GM12874 (cell line): ENCODE measurements at regions not wholly inside any gene's neighbourhood (a gene's known extent, or its start where the extent isn't known, plus 50 kb on each side); places are given as distances from the start of the nearest gene placed in this dataset.

ENCODE experiments used
- TF ChIP-seq, protein P1 (sequence below): IDR thresholded peaks from 2 replicates; pipeline ENCODE4 v1.5.1; 2011; ENCODE audit warnings: low read depth, mild to moderate bottlenecking, control low read depth, low read length, moderate library complexity; ENCODE audit not compliant: insufficient read depth

DNA sequence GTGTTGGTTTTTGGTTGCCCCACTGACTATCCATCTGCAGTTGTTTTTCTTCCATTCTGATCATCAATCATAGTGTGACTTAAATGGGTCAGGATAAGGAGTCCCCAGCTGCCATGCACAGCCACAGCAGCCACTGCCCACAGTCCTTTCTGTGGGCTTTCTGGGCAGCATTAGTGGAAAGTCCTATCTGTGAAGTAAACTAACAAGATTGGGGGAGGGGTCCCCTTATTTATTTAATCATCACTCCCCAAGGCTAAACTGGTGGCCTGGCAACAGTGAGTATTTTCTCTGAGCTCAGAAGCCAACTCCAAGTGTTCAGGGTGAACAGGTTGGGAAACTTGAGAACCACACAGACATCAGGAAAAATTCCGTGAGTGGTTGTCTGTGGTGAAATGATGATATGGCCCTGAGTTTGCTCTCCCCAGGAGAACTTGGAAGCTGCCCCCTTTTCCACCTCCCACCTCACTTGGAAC is 145.0 kb downstream of the CCDC34 start:
- TF ChIP-seq, protein P1, sequence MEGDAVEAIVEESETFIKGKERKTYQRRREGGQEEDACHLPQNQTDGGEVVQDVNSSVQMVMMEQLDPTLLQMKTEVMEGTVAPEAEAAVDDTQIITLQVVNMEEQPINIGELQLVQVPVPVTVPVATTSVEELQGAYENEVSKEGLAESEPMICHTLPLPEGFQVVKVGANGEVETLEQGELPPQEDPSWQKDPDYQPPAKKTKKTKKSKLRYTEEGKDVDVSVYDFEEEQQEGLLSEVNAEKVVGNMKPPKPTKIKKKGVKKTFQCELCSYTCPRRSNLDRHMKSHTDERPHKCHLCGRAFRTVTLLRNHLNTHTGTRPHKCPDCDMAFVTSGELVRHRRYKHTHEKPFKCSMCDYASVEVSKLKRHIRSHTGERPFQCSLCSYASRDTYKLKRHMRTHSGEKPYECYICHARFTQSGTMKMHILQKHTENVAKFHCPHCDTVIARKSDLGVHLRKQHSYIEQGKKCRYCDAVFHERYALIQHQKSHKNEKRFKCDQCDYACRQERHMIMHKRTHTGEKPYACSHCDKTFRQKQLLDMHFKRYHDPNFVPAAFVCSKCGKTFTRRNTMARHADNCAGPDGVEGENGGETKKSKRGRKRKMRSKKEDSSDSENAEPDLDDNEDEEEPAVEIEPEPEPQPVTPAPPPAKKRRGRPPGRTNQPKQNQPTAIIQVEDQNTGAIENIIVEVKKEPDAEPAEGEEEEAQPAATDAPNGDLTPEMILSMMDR, result no peak

DNA sequence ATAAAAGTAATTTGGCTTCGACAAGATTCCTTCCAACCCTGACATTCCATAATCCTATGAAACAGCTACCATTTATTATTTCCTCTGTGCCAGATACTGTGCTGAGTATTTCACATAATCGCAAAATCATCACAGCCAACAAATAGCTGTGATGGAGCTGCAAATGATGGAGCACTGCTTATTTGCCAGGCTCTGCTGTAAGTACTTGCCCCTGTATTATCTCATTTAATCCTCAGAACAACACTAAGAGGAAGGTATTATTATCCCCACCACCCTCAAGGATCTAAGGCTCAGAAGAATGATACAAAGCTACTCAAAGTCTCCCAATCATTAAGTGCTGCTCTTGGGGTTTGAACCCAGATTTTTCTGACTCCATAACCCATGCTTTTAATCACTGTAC is 145.5 kb downstream of the CCDC34 start:
- TF ChIP-seq, protein P1, result no peak

GRCh38 chr11:27216270-27217149 is 146.5 kb downstream of the CCDC34 start:
- TF ChIP-seq, protein P1, result no peak

- TF ChIP-seq, protein P1, result no peak
These were observed 147.3 kb downstream of the CCDC34 start for GRCh38 chr11:27215471-27216269.

- TF ChIP-seq, protein P1, result no peak
These were observed 148.3 kb downstream of the CCDC34 start for GRCh38 chr11:27214713-27215112.

DNA sequence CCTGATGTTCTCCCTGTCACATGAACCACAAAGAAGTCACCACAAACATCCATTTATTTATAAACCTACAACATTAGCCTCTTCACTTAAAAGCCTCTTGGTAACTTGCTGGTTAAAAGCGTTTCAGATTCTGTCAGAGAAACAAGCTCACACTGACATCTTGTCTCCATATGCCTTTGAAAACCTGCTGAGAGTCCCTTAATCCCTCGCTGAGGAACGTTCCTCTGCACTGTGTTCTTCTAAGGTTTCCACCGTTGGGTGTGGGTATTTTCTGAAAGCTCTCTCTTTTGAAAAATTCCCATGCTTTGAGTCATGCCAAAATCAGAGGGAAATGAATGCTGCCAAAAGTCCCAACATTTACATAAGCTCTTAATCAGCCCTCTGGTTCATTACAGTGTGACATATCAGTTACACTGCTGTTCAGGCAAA is 149.8 kb downstream of the CCDC34 start:
- TF ChIP-seq, protein P1, result no peak

GRCh38 chr11:27212248-27212780 is 150.7 kb downstream of the CCDC34 start:
- TF ChIP-seq, protein P1, result no peak
